A549 (cell line): ENCODE measurements at regions not wholly inside any gene's neighbourhood (a gene's known extent, or its start where the extent isn't known, plus 50 kb on each side); places are given as distances from the start of the nearest gene placed in this dataset.

Experiments
- ATAC-seq, 2 experiments: fragments of 200-7000 bp in 1 of 2; fragments of >200 bp in 1 of 2; cut with Nextera tagmentation in 1 of 2; cut with Tn5 transposase in 1 of 2; 3 replicates each; pipeline versions ENCODE4 v1.8.0 to v1.9.1; 2018 to 2020; ENCODE audit warnings: mild to moderate bottlenecking in 1 of 2, moderate library complexity in 1 of 2
- CTCF ChIA-PET: fragments of 300-600 bp; sonication (Branson Sonifier 250); formaldehyde crosslinking; extraction: SDS; loops from one replicate; lab custom pipeline; 2021; ENCODE audit warnings: antibody characterized with exemption, inconsistent platforms; lab: Yijun Ruan, JAX
- POLR2A ChIA-PET: fragments of 350-600 bp; formaldehyde crosslinking; extraction: SDS; loops from one replicate; lab custom pipeline; 2021; ENCODE audit warnings: antibody characterized with exemption, inconsistent platforms; lab: Yijun Ruan, JAX
- DNase-seq, 2 experiments: peaks; one replicate each; pipeline versions ENCODE4 v3.0.0 to v3.0.0-alpha.2; 2011 to 2016; ENCODE audit warnings: low read depth in 1 of 2, low spot score in 1 of 2
- FAIRE-seq: peaks from 2 replicates; lab custom pipeline; 2011; peaks lifted over from hg19 to GRCh38; lab: Jason Lieb, UNC
- H3K27ac ChIP-seq, 2 experiments: fragments of >200 bp; sonication (Bioruptor Twin); formaldehyde crosslinking; 3 replicates each; pipeline ENCODE4 v1.5.1; 2016 to 2017
- H3K4me1 ChIP-seq: fragments of >200 bp; sonication (Bioruptor Twin); formaldehyde crosslinking; 3 replicates; pipeline ENCODE4 v1.6.1; 2016
- H3K4me2 ChIP-seq: fragments of >200 bp; sonication (Bioruptor Twin); formaldehyde crosslinking; 3 replicates; pipeline ENCODE4 v1.6.1; 2016
- H3K4me3 ChIP-seq: fragments of >200 bp; sonication (Bioruptor Twin); formaldehyde crosslinking; 3 replicates; pipeline ENCODE4 v1.5.1; 2016
- H3K9me3 ChIP-seq: fragments of >200 bp; sonication (Bioruptor Twin); formaldehyde crosslinking; 3 replicates; pipeline ENCODE4 v1.6.1; 2016
- ATOH8 ChIP-seq: fragments of 250-450 bp; sonication (Bioruptor Pico); IDR thresholded peaks from 2 replicates; pipeline ENCODE4 v1.5.0; 2020; ENCODE audit warnings: low read depth, mild to moderate bottlenecking, moderate library complexity
- CBX2 ChIP-seq: fragments of 200-600 bp; sonication (generic); IDR thresholded peaks from 2 replicates; pipeline ENCODE4 v1.6.1; 2016; ENCODE audit warnings: low read depth, mild to moderate bottlenecking, borderline replicate concordance
- CHD4 ChIP-seq: fragments of 200-600 bp; sonication (generic); IDR thresholded peaks from 2 replicates; pipeline ENCODE4 v1.6.1; 2016; ENCODE audit warnings: antibody characterized with exemption, mild to moderate bottlenecking, borderline replicate concordance
- ELK1 ChIP-seq: fragments of 150-350 bp; IDR thresholded peaks from 2 replicates; pipeline ENCODE4 v1.6.1; 2014; ENCODE audit warnings: low read depth, mild to moderate bottlenecking, low read length
- HES2 ChIP-seq: fragments of >200 bp; sonication (Bioruptor Twin); formaldehyde crosslinking; IDR thresholded peaks from 2 replicates; pipeline ENCODE4 v1.6.1; 2016
- HOXB13 ChIP-seq: fragments of 250-450 bp; sonication (Bioruptor Pico); IDR thresholded peaks from 2 replicates; pipeline ENCODE4 v1.5.0; 2020; ENCODE audit warnings: low read depth, mild to moderate bottlenecking, moderate library complexity
- HOXB5 ChIP-seq: fragments of 250-450 bp; sonication (Bioruptor Pico); IDR thresholded peaks from 2 replicates; pipeline ENCODE4 v1.5.0; 2020; ENCODE audit warnings: mild to moderate bottlenecking, moderate library complexity
- JUN ChIP-seq, 2 experiments: fragments of >200 bp; sonication (Bioruptor Twin); formaldehyde crosslinking; IDR thresholded peaks; 2 replicates in 1 of 2; 3 replicates in 1 of 2; pipeline ENCODE4 v1.6.1; 2016 to 2017
- KDM1A ChIP-seq: fragments of 200-600 bp; sonication (generic); IDR thresholded peaks from 2 replicates; pipeline ENCODE4 v1.6.1; 2016; ENCODE audit warnings: low read depth, mild to moderate bottlenecking
- NFE2L2 ChIP-seq: fragments of 150-350 bp; conservative IDR thresholded peaks from 2 replicates; pipeline ENCODE4 v1.6.1; 2014; ENCODE audit warnings: low read length
- POLR2AphosphoS2 ChIP-seq: conservative IDR thresholded peaks from 2 replicates; pipeline ENCODE4 v1.6.1; 2012; ENCODE audit warnings: low read length, improper control_type of control experiment, inconsistent platforms
- RAD21 ChIP-seq, 2 experiments: fragments of >200 bp in 1 of 2; sonication (Bioruptor Twin) in 1 of 2; formaldehyde crosslinking in 1 of 2; IDR thresholded peaks in 1 of 2; conservative IDR thresholded peaks in 1 of 2; 2 replicates in 1 of 2; 3 replicates in 1 of 2; pipeline ENCODE4 v1.6.1; 2012 to 2018; ENCODE audit warnings: inconsistent platforms in 1 of 2
- RARB ChIP-seq: fragments of 250-450 bp; sonication (Bioruptor Pico); IDR thresholded peaks from 2 replicates; pipeline ENCODE4 v1.8.0; 2021; ENCODE audit warnings: mild to moderate bottlenecking, moderate library complexity
- RCOR1 ChIP-seq: fragments of 150-350 bp; IDR thresholded peaks from 2 replicates; pipeline ENCODE4 v1.6.1; 2014; ENCODE audit warnings: antibody characterized with exemption, low read length, low read depth
- RFX5 ChIP-seq: fragments of 450-650 bp; IDR thresholded peaks from 2 replicates; pipeline ENCODE4 v1.7.1; 2014; ENCODE audit warnings: antibody characterized with exemption, mild to moderate bottlenecking, moderate library complexity
- SREBF2 ChIP-seq: fragments of 450-650 bp; IDR thresholded peaks from 2 replicates; pipeline ENCODE4 v1.6.1; 2014; ENCODE audit warnings: mild to moderate bottlenecking, moderate library complexity
- USF2 ChIP-seq: fragments of 450-650 bp; IDR thresholded peaks from 2 replicates; pipeline ENCODE4 v1.6.1; 2014; ENCODE audit warnings: antibody characterized with exemption
- ZNF302 ChIP-seq: fragments of 250-450 bp; sonication (Bioruptor Pico); IDR thresholded peaks from 2 replicates; pipeline ENCODE4 v1.9.0; 2021; ENCODE audit warnings: inconsistent platforms, mild to moderate bottlenecking, moderate library complexity
- ZSCAN20 ChIP-seq: fragments of 250-450 bp; sonication (Bioruptor Pico); IDR thresholded peaks from 2 replicates; pipeline ENCODE4 v1.8.0; 2022; ENCODE audit warnings: mild to moderate bottlenecking, moderate library complexity
- WGBS: methylation state at CpG from one replicate; pipeline ENCODE4 v1.1.6; 2017; ENCODE audit errors: missing lambda C conversion rate; 5-methylcytosine and 5-hydroxymethylcytosine counted together

GRCh38 chr4:15148199-15148598 is 145.9 kb downstream of the CPEB2 start (continued):
- no peak for TF ChIP-seq USF2
- no peak for TF ChIP-seq SREBF2
- TF ChIP-seq RARB = no peak
- TF ChIP-seq CBX2 = no peak
- TF ChIP-seq, all 56 proteins: peak for 0

- no peak for FAIRE-seq
- ChIA-PET POLR2A (interaction anchor here (1.1 kb wide), 1 partner anchor 146 kb away, joined by 5 read pairs; the partner anchor contains the start of gene CPEB2), CTCF (interaction anchor here (1.2 kb wide), 1 partner anchor 27 kb away, joined by 3 read pairs; no protein-coding TSS in a partner anchor)
- peak overlapping the region; percentile 92 to 95 for H3K27ac ChIP-seq
- WGBS = 97% methylated on average over 7 of the region's 7 CpGs
- H3K9me3 ChIP-seq = no peaks in the 10 kb centered on the region
- H3K4me2 ChIP-seq = no peak overlapping the region
- TF ChIP-seq RAD21 (conservative IDR thresholded peaks at IDR 0.05 in 1 of 2, IDR thresholded peaks at IDR 0.05 in 1 of 2) = no peak
- no peak for TF ChIP-seq ZSCAN20 (CRISPR knock-in tag)
- TF ChIP-seq HES2 = no peak
- TF ChIP-seq RARB = no peak
- TF ChIP-seq POLR2AphosphoS2 = no peak
- TF ChIP-seq CHD4 = no peak
- TF ChIP-seq KDM1A = no peak
- no peak for TF ChIP-seq ATOH8 (CRISPR knock-in tag)
- no peak for TF ChIP-seq RFX5
- no peak for TF ChIP-seq JUN (IDR thresholded peaks at IDR 0.05)
- TF ChIP-seq HOXB13 (CRISPR knock-in tag) = no peak
- no peak for TF ChIP-seq ZNF302 (CRISPR knock-in tag)
- no peak for TF ChIP-seq RCOR1
- TF ChIP-seq HOXB5 (CRISPR knock-in tag) = no peak
- peaks cover 21% of the 10 kb centered on the region for H3K4me1 ChIP-seq
- DNase-seq = no peak
- H3K4me3 ChIP-seq = no peak overlapping the region
- ATAC-seq = no peak
Observed at GRCh38 chr4:15148691-15149090, 146.4 kb downstream of the CPEB2 start.

GRCh38 chr4:15149234-15149838 is 147.1 kb downstream of the CPEB2 start:
- H3K27ac ChIP-seq = peak overlapping the region; percentile 92 to 95
- TF ChIP-seq NFE2L2 (no peak), HOXB5 (CRISPR knock-in tag) (no peak), RAD21 (conservative IDR thresholded peaks at IDR 0.05 in 1 of 2, IDR thresholded peaks at IDR 0.05 in 1 of 2) (no peak), CBX2 (no peak), ELK1 (no peak)
- TF ChIP-seq, all 56 proteins: peak for 0
- Histone ChIP-seq H3K4me3 (no peak overlapping the region), H3K9me3 (no peaks in the 10 kb centered on the region), H3K4me1 (peaks cover 21% of the 10 kb centered on the region), H3K4me2 (peak overlapping the region; percentile 61)
- no peak for DNase-seq
- CTCF ChIA-PET = interaction anchor here (0.9 to 1.4 kb wide), 3 partner anchors 9 to 58 kb away, joined by 3 read pairs; no protein-coding TSS in a partner anchor
- POLR2A ChIA-PET = interaction anchor here (0.5 to 1.2 kb wide), 3 partner anchors 147 to 1522 kb away, joined by 3 to 5 read pairs (median 3); partner anchors contain the start of genes BOD1L1 and CPEB2
- WGBS = 70% methylated on average over 10 of the region's 10 CpGs
- peak; percentile 58 to 69; a peak in 5 of 6 replicates for ATAC-seq
- FAIRE-seq = no peak
